ENCODE measurements at regions not wholly inside any gene's neighbourhood (a gene's known extent, or its start where the extent isn't known, plus 50 kb on each side); places are given as distances from the start of the nearest gene placed in this dataset.

- TF ChIP-seq ZFX (CRISPR knock-in tag; IDR thresholded peaks at IDR 0.05; ENCODE audit: low read depth) (no peak), KLF9 (CRISPR knock-in tag; IDR thresholded peaks at IDR 0.05; ENCODE audit: low read depth) (no peak), NR2F2 (IDR thresholded peaks at IDR 0.05; ENCODE audit: borderline replicate concordance, low read depth) (no peak), ZUFSP (CRISPR knock-in tag; IDR thresholded peaks at IDR 0.05; ENCODE audit: borderline replicate concordance) (no peak)
Measured at GRCh38 chr5:18023986-18024385, 389.7 kb downstream of the TAF11L14 start (continued).

- no peak overlapping the region for H3K4me2 ChIP-seq (ENCODE audit: low read depth, low read length)
- intact Hi-C loops (cut with micrococcal nuclease; ENCODE audit: unreplicated experiment), result no loop called here
- no peak overlapping the region for H3K27ac ChIP-seq (ENCODE audit: extremely low read length, insufficient read depth, low read length)
- no peak overlapping the region for H3K4me3 ChIP-seq (replicated peaks in 1 of 3; ENCODE audit: insufficient read depth in 1 of 3, low read depth in 2 of 3, low read length in 3 of 3)
- no peaks in the 10 kb centered on the region for H4K20me1 ChIP-seq (ENCODE audit: insufficient read depth, low read length)
- no peaks in the 10 kb centered on the region for H3K27me3 ChIP-seq (ENCODE audit: control insufficient read depth in 1 of 2, insufficient read depth in 2 of 2, low read length in 2 of 2)
- in situ Hi-C loops (cut with HindIII; ENCODE audit: extremely low pct_ligation_motif_present, low pct_unique_long_range_greater_than_20kb), result no loop called here
- ChIA-PET CTCF (ENCODE audit: low intra/inter-chr PET ratio, low total read pairs) (no interaction called here), POLR2A (no interaction called here)
- no peak for FAIRE-seq
- no peak overlapping the region for H2AFZ ChIP-seq (ENCODE audit: low read length)
- H3K79me2 ChIP-seq (ENCODE audit: insufficient read depth, low read length), result no peaks in the 10 kb centered on the region
- H3K9me3 ChIP-seq (ENCODE audit: low read length), result peaks cover 77% of the 10 kb centered on the region
- no peak for ATAC-seq
- H3K9ac ChIP-seq (ENCODE audit: insufficient read depth, low read depth, low read length), result no peak overlapping the region
- TF ChIP-seq ZUFSP (CRISPR knock-in tag; IDR thresholded peaks at IDR 0.05; ENCODE audit: borderline replicate concordance) (no peak), ZNF354B (CRISPR knock-in tag; IDR thresholded peaks at IDR 0.05) (no peak), ATF4 (CRISPR knock-in tag; IDR thresholded peaks at IDR 0.05) (no peak), PHF20 (CRISPR knock-in tag; IDR thresholded peaks at IDR 0.05) (no peak), SP140L (CRISPR knock-in tag; IDR thresholded peaks at IDR 0.05; ENCODE audit: borderline replicate concordance) (no peak), SPEN (CRISPR knock-in tag; IDR thresholded peaks at IDR 0.05; ENCODE audit: low read depth) (no peak), XRCC5 (optimal IDR thresholded peaks at IDR 0.05; ENCODE audit: low read length) (no peak), ELF3 (CRISPR knock-in tag; IDR thresholded peaks at IDR 0.05) (no peak), RXRA (CRISPR knock-in tag; IDR thresholded peaks at IDR 0.05) (no peak), GABPB1 (CRISPR knock-in tag; IDR thresholded peaks at IDR 0.05) (no peak), HMG20B (CRISPR knock-in tag; conservative IDR thresholded peaks at IDR 0.05) (no peak), ERF (CRISPR knock-in tag; IDR thresholded peaks at IDR 0.05) (no peak), ZFYVE20 (CRISPR knock-in tag; IDR thresholded peaks at IDR 0.05; ENCODE audit: borderline replicate concordance, low read depth) (no peak), NFE2 (CRISPR knock-in tag; IDR thresholded peaks at IDR 0.05) (no peak), ZNF710 (CRISPR knock-in tag; IDR thresholded peaks at IDR 0.05; ENCODE audit: borderline replicate concordance) (no peak)
- BruUV-seq (replicated peaks), result no TSS peak
- WGBS (ENCODE audit: low lambda C conversion rate), result 0% methylated on average over 2 of the region's 2 CpGs
- H3K36me3 ChIP-seq (replicated peaks in 1 of 2; ENCODE audit: control insufficient read depth in 1 of 2, insufficient read depth in 2 of 2, low read length in 2 of 2), result no peaks in the 10 kb centered on the region
- H3K4me1 ChIP-seq (ENCODE audit: insufficient read depth, low read length), result no peaks in the 10 kb centered on the region
- no peak for DNase-seq (ENCODE audit: low spot score)
Measured at GRCh38 chr5:18024542-18024941, 390.3 kb downstream of the TAF11L14 start.

Measured in HepG2 (cell line).